PC-3 (cell line): ENCODE measurements at regions not wholly inside any gene's neighbourhood (a gene's known extent, or its start where the extent isn't known, plus 50 kb on each side); places are given as distances from the start of the nearest gene placed in this dataset.

ENCODE experiments used
- EZH2phosphoT487 ChIP-seq: fragments of 300-600 bp; sonication (generic); IDR thresholded peaks from 2 replicates; pipeline ENCODE4 v1.6.1; 2018; ENCODE audit warnings: mild to moderate bottlenecking, antibody characterized with exemption, low read length, borderline replicate concordance
- TF ChIP-seq, protein P1 (sequence below): fragments of 300-600 bp; sonication (generic); conservative IDR thresholded peaks from 2 replicates; pipeline ENCODE4 v1.5.1; 2017; ENCODE audit warnings: antibody characterized with exemption, low read depth, mild to moderate bottlenecking, low read length

GRCh38 chr1:105785021-105785420, 1271.5 kb upstream of the PRMT6 start:
- TF ChIP-seq, protein P1, sequence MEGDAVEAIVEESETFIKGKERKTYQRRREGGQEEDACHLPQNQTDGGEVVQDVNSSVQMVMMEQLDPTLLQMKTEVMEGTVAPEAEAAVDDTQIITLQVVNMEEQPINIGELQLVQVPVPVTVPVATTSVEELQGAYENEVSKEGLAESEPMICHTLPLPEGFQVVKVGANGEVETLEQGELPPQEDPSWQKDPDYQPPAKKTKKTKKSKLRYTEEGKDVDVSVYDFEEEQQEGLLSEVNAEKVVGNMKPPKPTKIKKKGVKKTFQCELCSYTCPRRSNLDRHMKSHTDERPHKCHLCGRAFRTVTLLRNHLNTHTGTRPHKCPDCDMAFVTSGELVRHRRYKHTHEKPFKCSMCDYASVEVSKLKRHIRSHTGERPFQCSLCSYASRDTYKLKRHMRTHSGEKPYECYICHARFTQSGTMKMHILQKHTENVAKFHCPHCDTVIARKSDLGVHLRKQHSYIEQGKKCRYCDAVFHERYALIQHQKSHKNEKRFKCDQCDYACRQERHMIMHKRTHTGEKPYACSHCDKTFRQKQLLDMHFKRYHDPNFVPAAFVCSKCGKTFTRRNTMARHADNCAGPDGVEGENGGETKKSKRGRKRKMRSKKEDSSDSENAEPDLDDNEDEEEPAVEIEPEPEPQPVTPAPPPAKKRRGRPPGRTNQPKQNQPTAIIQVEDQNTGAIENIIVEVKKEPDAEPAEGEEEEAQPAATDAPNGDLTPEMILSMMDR, result no peak
- no peak for TF ChIP-seq EZH2phosphoT487
